Caco-2 (cell line): ENCODE measurements at regions not wholly inside any gene's neighbourhood (a gene's known extent, or its start where the extent isn't known, plus 50 kb on each side); places are given as distances from the start of the nearest gene placed in this dataset.

Experiments
- BruUV-seq: library from RNA; stranded (reverse); fragments of 400-500 nt; replicated peaks from 2 replicates; lab custom pipeline; 2021; lab: Mats Ljungman, UMichigan
- CTCF ChIA-PET: fragments of 300-600 bp; sonication (Branson Sonifier 250); formaldehyde crosslinking; loops from one replicate; lab custom pipeline; 2022; ENCODE audit warnings: antibody characterized with exemption; lab: Charles Lee
- POLR2A ChIA-PET: fragments of 300-600 bp; sonication (Branson Sonifier 250); formaldehyde crosslinking; loops from one replicate; lab custom pipeline; 2022; ENCODE audit warnings: antibody characterized with exemption; lab: Charles Lee
- DNase-seq, 2 experiments: peaks; one replicate each; pipeline versions ENCODE4 v3.0.0 to v3.0.0-alpha.2; 2020 to 2022
- H3K27me3 ChIP-seq: replicated peaks from 2 replicates; pipeline ENCODE4 v1.6.0; 2011; ENCODE audit warnings: low read length; ENCODE audit not compliant: control insufficient read depth, insufficient read depth
- H3K36me3 ChIP-seq: 2 replicates; pipeline ENCODE4 v1.5.1; 2011; ENCODE audit warnings: low read length; ENCODE audit not compliant: control insufficient read depth, insufficient read depth
- H3K4me1 ChIP-seq: fragments of 250-450 bp; sonication (Bioruptor Pico); 2 replicates; pipeline ENCODE4 v1.5.1; 2020; ENCODE audit warnings: mild to moderate bottlenecking
- H3K4me3 ChIP-seq: 2 replicates; pipeline ENCODE4 v1.5.1; 2011; ENCODE audit warnings: low read depth, mild to moderate bottlenecking, control low read depth, low read length
- H3K9me3 ChIP-seq: fragments of 250-450 bp; sonication (Bioruptor Pico); 2 replicates; pipeline ENCODE4 v1.5.1; 2020; ENCODE audit warnings: mild to moderate bottlenecking, moderate library complexity
- H3K27ac Mint-ChIP-seq: one replicate; pipeline ENCODE4 v1.8.0; 2022; ENCODE audit warnings: mixed read lengths; ENCODE audit not compliant: unreplicated experiment
- H3K27me3 Mint-ChIP-seq: one replicate; pipeline ENCODE4 v1.8.0; 2022; ENCODE audit warnings: mixed read lengths; ENCODE audit not compliant: insufficient read depth, unreplicated experiment
- H3K36me3 Mint-ChIP-seq: one replicate; pipeline ENCODE4 v1.8.0; 2022; ENCODE audit warnings: mild to moderate bottlenecking, mixed read lengths; ENCODE audit not compliant: insufficient read depth, unreplicated experiment
- H3K4me1 Mint-ChIP-seq: one replicate; pipeline ENCODE4 v1.8.0; 2022; ENCODE audit warnings: low read depth, mixed read lengths; ENCODE audit not compliant: unreplicated experiment
- H3K4me3 Mint-ChIP-seq: one replicate; pipeline ENCODE4 v1.8.0; 2022; ENCODE audit warnings: mild to moderate bottlenecking, moderate library complexity, mixed read lengths; ENCODE audit not compliant: unreplicated experiment
- H3K9me3 Mint-ChIP-seq: one replicate; pipeline ENCODE4 v1.8.0; 2022; ENCODE audit warnings: mixed read lengths; ENCODE audit not compliant: unreplicated experiment
- CTCF ChIP-seq, 2 experiments: fragments of 200-600 bp in 1 of 2; IDR thresholded peaks; 1 replicate in 1 of 2; 2 replicates in 1 of 2; pipeline versions ENCODE4 v1.5.1 to v1.8.0; 2011 to 2022; ENCODE audit warnings: antibody characterized with exemption in 1 of 2, control low read depth in 1 of 2, inconsistent platforms in 1 of 2, low read depth in 1 of 2, low read length in 1 of 2, mild to moderate bottlenecking in 1 of 2, moderate library complexity in 1 of 2; ENCODE audit not compliant: insufficient read depth in 1 of 2, severe bottlenecking in 1 of 2, unreplicated experiment in 1 of 2
- intact Hi-C: fragments of 100-400 bp; cut with micrococcal nuclease; formaldehyde crosslinking; loops from one replicate; pipeline ENCODE4 v1.10.0; 2022; ENCODE audit not compliant: unreplicated experiment

- CTCF ChIA-PET = no interaction called here
- no peak for DNase-seq
- intact Hi-C loops = no loop called here
- Histone ChIP-seq H3K9me3 (no peaks in the 10 kb centered on the region), H3K36me3 (no peaks in the 10 kb centered on the region), H3K4me1 (peaks cover 12% of the 10 kb centered on the region), H3K4me3 (no peak overlapping the region), H3K27me3 (no peaks in the 10 kb centered on the region)
- Mint-ChIP-seq H3K27ac (no peak overlapping the region), H3K27me3 (no peaks in the 10 kb centered on the region), H3K4me3 (no peak overlapping the region), H3K9me3 (peaks cover 20% of the 10 kb centered on the region), H3K4me1 (no peaks in the 10 kb centered on the region), H3K36me3 (no peaks in the 10 kb centered on the region)
- TF ChIP-seq CTCF (IDR thresholded peaks at IDR 0.05; ENCODE audit: insufficient read depth in 1 of 2, low read depth in 1 of 2, low read length in 1 of 2, severe bottlenecking in 1 of 2, unreplicated experiment in 1 of 2) = no peak
- no TSS peak for BruUV-seq
- POLR2A ChIA-PET = no interaction called here
These were observed 147.3 kb downstream of the PFKFB3 start for GRCh38 chr10:6349846-6350535.

GRCh38 chr10:6350609-6351008 is 147.9 kb downstream of the PFKFB3 start:
- no peaks in the 10 kb centered on the region for H3K36me3 Mint-ChIP-seq
- TF ChIP-seq CTCF (IDR thresholded peaks at IDR 0.05; ENCODE audit: insufficient read depth in 1 of 2, low read depth in 1 of 2, low read length in 1 of 2, severe bottlenecking in 1 of 2, unreplicated experiment in 1 of 2) = no peak
- BruUV-seq = no TSS peak
- peaks cover 15% of the 10 kb centered on the region for H3K9me3 Mint-ChIP-seq
- CTCF ChIA-PET = no interaction called here
- peaks cover 12% of the 10 kb centered on the region for H3K4me1 ChIP-seq
- no peak for DNase-seq
- no peaks in the 10 kb centered on the region for H3K9me3 ChIP-seq
- no peaks in the 10 kb centered on the region for H3K36me3 ChIP-seq
- no peaks in the 10 kb centered on the region for H3K27me3 Mint-ChIP-seq
- H3K4me1 Mint-ChIP-seq = no peaks in the 10 kb centered on the region
- H3K27ac Mint-ChIP-seq = no peak overlapping the region
- POLR2A ChIA-PET = no interaction called here
- no peak overlapping the region for H3K4me3 Mint-ChIP-seq
- intact Hi-C loops = no loop called here
- H3K4me3 ChIP-seq = no peak overlapping the region
- no peaks in the 10 kb centered on the region for H3K27me3 ChIP-seq

GRCh38 chr10:6351495-6351894 is 148.8 kb downstream of the PFKFB3 start:
- Mint-ChIP-seq H3K27ac (no peak overlapping the region), H3K27me3 (no peaks in the 10 kb centered on the region), H3K4me3 (no peak overlapping the region), H3K4me1 (no peaks in the 10 kb centered on the region), H3K9me3 (peaks cover 16% of the 10 kb centered on the region), H3K36me3 (no peaks in the 10 kb centered on the region)
- no peak for DNase-seq
- BruUV-seq = no TSS peak
- Histone ChIP-seq H3K4me1 (peaks cover 12% of the 10 kb centered on the region), H3K36me3 (no peaks in the 10 kb centered on the region), H3K9me3 (peaks cover 4% of the 10 kb centered on the region), H3K27me3 (no peaks in the 10 kb centered on the region), H3K4me3 (no peak overlapping the region)
- POLR2A ChIA-PET = no interaction called here
- intact Hi-C loops = no loop called here
- CTCF ChIA-PET = no interaction called here
- TF ChIP-seq CTCF (IDR thresholded peaks at IDR 0.05; ENCODE audit: insufficient read depth in 1 of 2, low read depth in 1 of 2, low read length in 1 of 2, severe bottlenecking in 1 of 2, unreplicated experiment in 1 of 2) = no peak
